Adrenal gland (tissue), 5 donors: ENCODE measurements at regions not wholly inside any gene's neighbourhood (a gene's known extent, or its start where the extent isn't known, plus 50 kb on each side); places are given as distances from the start of the nearest gene placed in this dataset.

Experiments
- POLR2A ChIP-seq, 2 donors: fragments of 450-650 bp; IDR thresholded peaks; one replicate each; pipeline ENCODE4 v1.6.1; 2017; ENCODE audit warnings: antibody characterized with exemption in 2 of 2, mild to moderate bottlenecking in 2 of 2, moderate library complexity in 1 of 2
- TF ChIP-seq, protein P1 (sequence below), 6 experiments: fragments of 450-650 bp in 4 of 6; fragments of 200-600 bp in 2 of 6; sonication (generic) in 1 of 6; IDR thresholded peaks; 1 replicate in 5 of 6; 2 replicates in 1 of 6; pipeline versions ENCODE4 v1.5.1 to v1.8.0; 2016 to 2021; ENCODE audit warnings: antibody characterized with exemption in 6 of 6, mild to moderate bottlenecking in 2 of 6, moderate library complexity in 1 of 6
- donor health status: DM: no; HTN: no; CAD: no.

DNA sequence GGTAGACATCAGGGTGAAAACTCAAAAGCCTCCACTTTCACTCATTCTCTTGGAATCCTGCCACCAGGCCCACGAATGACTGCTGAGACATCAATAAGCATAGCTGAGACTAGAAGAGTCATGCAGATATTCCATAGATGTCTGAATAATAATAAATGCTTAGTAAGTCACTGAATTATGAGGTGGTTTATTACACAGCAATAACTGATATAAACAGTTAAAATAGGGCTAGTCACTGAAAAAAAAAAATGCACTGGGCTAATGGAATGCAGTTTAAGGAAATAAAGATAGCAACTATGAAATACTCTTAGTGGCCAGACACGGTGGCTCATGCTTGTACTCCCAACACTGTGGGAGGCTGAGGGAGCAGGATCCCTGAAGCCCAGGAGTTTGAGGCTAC lies 262.8 kb upstream of the CDH6 start:
- TF ChIP-seq, protein P1, sequence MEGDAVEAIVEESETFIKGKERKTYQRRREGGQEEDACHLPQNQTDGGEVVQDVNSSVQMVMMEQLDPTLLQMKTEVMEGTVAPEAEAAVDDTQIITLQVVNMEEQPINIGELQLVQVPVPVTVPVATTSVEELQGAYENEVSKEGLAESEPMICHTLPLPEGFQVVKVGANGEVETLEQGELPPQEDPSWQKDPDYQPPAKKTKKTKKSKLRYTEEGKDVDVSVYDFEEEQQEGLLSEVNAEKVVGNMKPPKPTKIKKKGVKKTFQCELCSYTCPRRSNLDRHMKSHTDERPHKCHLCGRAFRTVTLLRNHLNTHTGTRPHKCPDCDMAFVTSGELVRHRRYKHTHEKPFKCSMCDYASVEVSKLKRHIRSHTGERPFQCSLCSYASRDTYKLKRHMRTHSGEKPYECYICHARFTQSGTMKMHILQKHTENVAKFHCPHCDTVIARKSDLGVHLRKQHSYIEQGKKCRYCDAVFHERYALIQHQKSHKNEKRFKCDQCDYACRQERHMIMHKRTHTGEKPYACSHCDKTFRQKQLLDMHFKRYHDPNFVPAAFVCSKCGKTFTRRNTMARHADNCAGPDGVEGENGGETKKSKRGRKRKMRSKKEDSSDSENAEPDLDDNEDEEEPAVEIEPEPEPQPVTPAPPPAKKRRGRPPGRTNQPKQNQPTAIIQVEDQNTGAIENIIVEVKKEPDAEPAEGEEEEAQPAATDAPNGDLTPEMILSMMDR (IDR thresholded peaks at IDR 0.05), result no peak
- TF ChIP-seq POLR2A (IDR thresholded peaks at IDR 0.05), result no peak
